A673 (cell line): ENCODE measurements at regions not wholly inside any gene's neighbourhood (a gene's known extent, or its start where the extent isn't known, plus 50 kb on each side); places are given as distances from the start of the nearest gene placed in this dataset.

Experiments
- EZH2 ChIP-seq: fragments of 200-600 bp; sonication (generic); IDR thresholded peaks from 2 replicates; pipeline ENCODE4 v1.6.1; 2017; ENCODE audit warnings: borderline replicate concordance, low read depth, mild to moderate bottlenecking, mixed read lengths, antibody characterized with exemption, low read length; ENCODE audit not compliant: poor library complexity, severe bottlenecking
- TF ChIP-seq, protein P1 (sequence below): fragments of 300-800, 200-600 bp; sonication (generic); conservative IDR thresholded peaks from 2 replicates; pipeline ENCODE4 v1.5.1; 2017; ENCODE audit warnings: low read depth, mild to moderate bottlenecking, antibody characterized with exemption, low read length, moderate library complexity, mixed read lengths

DNA sequence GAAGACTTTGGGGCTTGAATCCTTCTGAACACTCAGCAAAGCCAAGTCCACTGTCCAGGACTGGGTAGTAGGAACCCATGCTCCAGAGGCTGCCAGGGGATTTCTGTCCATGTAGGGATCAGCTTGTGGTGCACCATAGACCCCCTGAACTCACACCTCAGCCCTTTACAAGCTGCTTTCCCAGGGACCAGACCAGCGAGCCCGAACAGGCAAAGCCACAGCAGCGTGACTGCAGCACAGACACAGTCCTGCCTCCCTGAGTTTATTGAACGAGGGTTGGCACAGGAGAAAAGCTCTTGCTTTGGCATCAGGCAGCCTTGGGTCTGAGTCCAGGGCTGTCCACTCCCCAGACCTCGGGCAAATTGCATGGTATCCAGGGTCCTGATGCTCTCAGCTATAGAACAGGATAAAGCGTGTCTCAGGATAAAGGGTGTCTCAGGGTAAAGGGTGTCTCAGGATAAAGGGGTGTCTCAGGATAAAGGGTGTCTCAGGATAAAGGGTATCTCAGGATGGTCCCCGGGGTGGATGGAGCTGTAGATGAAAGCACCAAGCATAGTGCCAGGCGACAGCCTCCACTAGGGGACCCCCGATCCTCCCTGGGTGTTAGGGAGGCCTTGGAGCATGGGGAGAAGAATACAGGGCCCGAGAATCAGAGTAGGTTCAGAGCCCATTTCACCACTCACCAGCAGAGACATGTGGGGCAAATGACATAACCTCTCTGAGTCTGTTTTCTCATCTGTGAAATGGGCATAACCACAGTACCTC, 648.8 kb downstream of the NPHP4 start:
- TF ChIP-seq, protein P1, sequence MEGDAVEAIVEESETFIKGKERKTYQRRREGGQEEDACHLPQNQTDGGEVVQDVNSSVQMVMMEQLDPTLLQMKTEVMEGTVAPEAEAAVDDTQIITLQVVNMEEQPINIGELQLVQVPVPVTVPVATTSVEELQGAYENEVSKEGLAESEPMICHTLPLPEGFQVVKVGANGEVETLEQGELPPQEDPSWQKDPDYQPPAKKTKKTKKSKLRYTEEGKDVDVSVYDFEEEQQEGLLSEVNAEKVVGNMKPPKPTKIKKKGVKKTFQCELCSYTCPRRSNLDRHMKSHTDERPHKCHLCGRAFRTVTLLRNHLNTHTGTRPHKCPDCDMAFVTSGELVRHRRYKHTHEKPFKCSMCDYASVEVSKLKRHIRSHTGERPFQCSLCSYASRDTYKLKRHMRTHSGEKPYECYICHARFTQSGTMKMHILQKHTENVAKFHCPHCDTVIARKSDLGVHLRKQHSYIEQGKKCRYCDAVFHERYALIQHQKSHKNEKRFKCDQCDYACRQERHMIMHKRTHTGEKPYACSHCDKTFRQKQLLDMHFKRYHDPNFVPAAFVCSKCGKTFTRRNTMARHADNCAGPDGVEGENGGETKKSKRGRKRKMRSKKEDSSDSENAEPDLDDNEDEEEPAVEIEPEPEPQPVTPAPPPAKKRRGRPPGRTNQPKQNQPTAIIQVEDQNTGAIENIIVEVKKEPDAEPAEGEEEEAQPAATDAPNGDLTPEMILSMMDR, result no peak
- TF ChIP-seq EZH2, result no peak
